GM21515 (cell line): ENCODE measurements at regions not wholly inside any gene's neighbourhood (a gene's known extent, or its start where the extent isn't known, plus 50 kb on each side); places are given as distances from the start of the nearest gene placed in this dataset.
"Not testable (repeated sequence)": the region's sequence is repeated elsewhere in the genome, so short reads cannot be mapped to it uniquely, and the experiment has no call there.

ENCODE experiments used
- ATAC-seq: cut with Tn5 transposase; IDR thresholded peaks from one replicate; pipeline ENCODE4 v1.9.1; 2021; ENCODE audit not compliant: unreplicated experiment

DNA sequence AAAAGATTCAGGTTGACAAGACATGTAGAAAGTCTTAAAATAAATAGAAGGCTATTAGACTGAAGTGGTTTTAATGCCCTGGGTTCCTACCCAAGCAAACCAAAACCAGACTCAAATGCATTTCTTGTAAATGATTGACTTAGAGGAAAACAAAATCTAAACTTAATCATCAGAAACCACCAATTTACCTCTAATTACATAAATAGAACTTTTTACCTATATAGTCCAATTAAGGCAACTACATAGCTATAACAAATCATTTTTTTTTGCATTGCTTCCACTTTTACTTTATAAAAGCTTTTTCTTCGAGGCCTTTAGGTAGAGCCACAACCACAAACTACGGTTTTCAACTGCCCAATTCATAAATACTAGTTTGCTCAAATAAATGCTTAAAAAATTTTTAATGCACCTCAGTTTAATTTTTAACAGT is 231.3 kb upstream of the ARHGEF26 start:
- no peak for ATAC-seq

DNA sequence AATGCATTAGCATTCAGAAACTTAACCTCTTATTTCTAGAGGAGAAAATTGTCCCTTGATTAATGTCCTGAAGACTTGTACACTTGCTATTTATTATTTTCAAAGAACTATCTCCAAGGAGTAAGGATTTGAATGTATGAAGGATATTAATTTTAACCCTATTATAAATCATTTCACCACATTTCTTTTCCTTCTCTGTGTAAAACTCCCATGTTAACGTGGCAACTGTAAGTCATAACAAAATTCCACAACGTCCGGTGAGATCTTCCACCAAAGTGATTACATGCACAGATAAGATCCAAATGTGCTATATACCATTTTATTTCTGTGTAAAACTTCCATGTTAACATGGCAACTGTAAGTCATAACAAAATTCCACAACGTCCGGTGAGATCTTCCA is 229.1 kb upstream of the ARHGEF26 start:
- no peak for ATAC-seq

DNA sequence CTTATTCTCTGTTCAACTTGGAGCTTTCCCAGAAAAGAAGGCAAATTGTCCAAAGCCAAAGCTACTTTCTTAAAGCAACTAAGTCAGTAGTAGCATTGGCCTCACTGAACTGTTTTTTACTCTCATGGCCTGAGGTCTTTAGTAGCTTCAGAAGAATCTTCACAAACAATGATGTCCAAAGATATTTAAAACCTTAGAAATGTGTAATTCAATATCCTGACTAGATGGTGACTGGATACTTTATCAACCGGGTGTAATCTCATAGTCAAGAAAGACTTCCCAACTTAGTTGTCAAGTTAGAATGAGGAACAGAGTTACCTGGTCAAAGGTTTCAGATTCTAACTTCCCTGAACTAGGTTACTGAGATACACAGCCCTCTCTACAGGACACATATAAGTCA is 226.3 kb upstream of the ARHGEF26 start:
- no peak for ATAC-seq

DNA sequence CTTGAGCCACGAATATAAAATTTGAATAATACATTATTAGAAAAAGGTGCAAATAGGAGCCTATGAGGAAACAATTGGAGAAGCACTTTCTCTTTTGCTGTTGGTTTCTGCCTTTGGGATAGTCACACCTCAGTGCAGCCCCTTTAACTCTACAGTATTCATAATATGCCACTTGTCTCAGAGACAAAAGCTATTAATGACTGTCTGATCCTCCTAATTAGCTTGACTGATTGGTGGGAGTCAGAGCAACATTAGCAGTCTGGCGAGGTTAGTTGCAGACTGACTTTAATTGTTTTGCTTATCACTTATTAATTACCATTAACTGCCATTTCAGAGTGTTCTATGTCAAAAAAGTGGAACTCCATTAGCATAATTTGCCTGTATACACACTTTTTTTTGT is 225.0 kb upstream of the ARHGEF26 start:
- no peak for ATAC-seq

DNA sequence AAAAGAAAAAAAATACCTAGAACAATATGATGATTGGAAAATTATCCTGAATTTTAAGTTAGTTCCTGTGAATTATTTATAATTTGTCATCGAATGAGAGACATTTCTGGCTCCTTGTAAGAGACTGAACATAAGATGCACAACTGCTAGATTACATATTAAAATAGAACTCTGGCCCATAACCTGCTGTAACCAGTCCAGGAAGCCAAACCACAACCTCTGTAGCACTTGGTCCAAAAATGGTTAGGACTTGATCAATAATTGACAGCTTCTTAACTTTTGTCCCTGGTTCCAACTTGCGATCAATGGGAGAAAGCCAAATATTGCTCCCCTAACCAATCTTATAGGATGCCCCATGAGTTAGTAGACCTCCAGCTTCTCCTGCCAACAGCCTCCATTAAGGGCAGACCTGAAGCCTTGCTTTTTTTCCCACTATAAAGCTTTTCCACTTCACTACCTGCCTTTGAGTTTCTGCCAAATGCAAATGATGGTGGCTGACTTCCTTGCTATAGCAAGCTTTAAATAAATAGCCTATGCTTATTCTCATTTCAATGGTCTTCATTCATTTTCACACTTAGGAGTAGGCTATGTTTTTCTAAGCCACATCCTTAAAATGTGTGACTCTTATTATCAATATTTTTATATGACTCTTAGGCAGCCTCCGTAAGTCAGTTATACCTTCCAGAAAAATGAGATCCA is 224.0 kb upstream of the ARHGEF26 start:
- ATAC-seq = peak; percentile 77

DNA sequence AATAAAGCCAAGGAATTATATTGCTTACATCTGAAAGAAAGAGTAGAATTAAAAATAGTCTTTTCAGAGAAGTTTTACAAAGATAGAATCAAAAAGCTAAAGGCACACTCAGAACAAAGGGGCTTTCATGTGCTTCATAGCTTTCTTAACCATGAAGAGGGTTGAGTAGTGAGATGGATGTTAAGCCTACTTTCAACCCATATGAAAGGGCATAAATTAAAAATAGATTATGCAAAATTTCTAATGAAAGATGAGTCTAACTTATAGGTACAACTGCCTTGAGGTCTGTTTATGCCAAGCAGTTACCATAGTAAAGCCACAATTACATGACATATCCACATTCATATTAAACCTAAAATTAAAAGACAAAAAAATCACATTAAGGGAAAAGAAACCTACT is 223.3 kb upstream of the ARHGEF26 start:
- peak; percentile 69 for ATAC-seq

DNA sequence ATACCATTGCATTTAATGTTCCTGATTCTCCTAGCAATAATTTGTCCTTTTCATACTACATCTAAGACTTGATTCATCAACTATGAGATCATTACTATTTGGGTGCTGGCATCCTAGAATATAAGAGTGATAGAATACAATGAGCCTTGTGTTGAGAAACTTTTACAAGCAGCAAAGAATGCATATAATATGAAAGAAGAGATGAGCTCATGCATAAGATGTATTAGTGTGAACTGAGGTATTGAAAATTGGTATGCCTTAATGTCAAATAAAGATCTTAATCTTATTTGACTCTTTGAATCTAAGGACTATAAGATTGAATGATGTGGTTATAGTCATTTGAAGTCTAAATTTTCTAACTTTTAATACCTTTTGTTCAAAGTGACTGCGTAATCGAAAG is 220.0 kb upstream of the ARHGEF26 start:
- ATAC-seq = no peak

DNA sequence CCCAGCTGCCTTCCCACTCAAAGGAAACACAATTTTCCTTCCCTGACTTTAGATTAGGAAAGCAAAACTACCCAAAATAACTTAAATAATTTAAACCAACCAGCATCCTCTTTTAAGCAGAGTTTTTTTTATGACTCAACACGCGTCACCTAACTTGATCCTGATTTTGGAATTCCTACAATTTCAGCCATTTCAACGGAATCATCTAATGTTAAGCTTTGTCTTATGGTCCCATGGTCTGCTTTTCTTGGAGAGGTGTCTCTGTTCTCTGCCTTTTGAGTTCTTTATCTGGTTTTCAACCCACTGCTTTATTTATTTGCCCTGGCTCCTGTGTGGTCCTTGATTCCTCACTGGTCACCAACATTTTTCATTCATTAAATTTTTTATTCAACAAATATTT is 219.2 kb upstream of the ARHGEF26 start:
- ATAC-seq = no peak

DNA sequence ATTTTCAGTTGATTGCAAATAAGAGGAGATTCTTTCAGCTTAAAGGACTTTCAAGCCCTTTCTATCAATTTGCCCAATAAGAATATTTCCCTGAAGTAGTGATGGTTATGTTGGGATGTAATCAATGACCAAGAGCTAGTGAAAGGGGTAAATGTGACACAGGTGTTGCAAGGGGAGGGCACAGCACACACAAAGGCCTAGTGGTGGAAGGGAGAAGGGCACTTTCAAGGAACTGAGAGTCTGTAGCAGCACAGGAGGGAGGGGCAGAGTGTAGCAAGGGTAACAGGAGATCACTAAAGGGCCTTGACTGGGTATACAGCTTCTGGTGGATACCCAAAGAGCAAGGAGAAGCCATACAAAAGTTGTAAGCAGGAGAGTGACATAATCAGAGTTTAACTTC is 217.8 kb upstream of the ARHGEF26 start:
- peak; percentile 91 for ATAC-seq

DNA sequence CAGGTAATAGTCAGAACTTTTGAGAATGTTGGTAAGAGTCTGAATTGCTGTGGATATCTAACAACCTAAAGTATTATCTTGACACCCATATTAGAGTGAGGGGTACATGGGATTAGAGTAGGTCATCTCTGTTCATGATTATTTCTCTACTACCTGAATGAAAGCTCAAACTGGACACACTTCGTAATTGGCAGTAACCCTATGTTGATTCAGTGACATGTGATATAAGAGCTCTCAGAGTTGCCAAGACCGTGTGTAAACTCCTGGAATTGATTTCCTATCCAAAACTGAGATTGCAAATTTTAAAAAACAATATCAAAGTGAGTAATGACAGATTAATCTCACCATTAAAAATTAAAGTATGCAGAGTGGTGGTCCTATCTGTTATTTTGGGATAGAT is 214.8 kb upstream of the ARHGEF26 start:
- ATAC-seq = no peak

DNA sequence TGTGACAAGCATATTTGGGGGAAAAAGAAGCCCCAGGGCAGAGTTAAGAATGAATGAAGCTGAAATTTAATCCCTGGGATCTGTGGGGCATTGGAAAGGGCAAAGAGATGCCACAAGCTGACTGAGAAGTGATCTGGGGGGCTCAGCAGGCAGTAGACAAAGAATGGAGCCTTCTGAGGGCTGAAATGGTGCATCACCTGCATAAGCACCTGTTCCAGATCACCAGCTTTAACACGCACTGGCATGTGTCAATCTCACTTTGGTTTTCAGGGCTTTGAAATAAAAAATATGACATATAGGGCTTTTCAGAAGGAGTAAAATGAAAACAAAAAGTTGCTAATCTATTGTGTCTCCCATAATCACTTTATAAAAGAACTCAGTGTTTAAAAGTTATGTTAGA is 210.8 kb upstream of the ARHGEF26 start:
- no peak for ATAC-seq

DNA sequence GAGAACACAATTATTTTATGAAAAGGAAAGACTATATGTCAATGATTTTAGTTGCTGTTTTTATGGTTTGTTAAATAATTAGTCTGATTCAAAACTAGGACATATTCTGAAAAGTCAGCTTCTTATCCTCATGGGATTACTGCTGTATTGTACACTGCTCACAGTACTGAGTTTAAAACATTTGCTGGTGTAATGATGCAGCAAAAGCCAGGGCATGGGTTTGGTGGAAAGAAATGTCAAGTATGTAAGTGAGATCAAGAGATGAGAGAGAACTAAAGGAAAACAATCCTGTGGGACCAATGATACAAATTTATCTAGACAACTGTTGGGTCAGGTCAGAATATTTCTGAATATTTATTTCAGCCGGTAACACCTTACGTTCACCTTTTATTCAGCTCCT is 210.1 kb upstream of the ARHGEF26 start:
- ATAC-seq = no peak

DNA sequence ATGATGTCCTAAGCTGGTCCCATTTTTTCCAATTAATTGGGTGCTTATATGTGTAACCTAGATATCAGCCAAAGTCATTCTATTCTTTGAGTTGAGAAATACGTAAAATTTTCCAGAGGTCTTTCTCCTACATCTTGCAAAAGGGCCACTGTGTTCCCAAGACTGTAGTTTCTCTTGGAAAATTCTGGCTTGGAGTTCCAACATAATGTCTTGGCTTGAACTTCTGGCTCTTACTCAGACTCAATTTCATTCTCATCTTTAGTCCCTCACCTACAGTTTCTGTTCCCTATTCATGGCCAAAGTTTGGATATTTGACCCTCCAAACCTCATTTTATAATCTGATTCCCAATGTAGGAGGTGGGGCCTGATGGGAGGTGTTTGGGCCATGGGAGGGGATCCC is 201.4 kb upstream of the ARHGEF26 start:
- ATAC-seq = no peak

DNA sequence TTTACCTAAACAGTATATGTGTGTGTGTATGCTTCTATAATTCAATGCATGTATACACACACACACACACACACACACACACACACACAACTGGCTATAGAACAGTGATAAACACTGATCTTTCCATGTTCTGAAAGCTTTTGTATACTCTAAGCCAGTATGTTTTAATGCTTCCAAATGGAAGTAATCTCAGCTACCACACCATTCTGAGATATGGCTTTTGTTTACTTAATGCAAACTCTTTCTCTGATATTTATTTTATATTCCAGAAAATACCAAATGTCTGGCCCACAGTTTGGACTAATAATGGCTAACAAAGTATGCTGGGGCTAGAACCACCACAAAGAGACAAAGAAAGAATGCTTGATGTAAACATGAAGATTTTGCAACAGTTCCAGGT is 199.4 kb upstream of the ARHGEF26 start:
- no peak for ATAC-seq

DNA sequence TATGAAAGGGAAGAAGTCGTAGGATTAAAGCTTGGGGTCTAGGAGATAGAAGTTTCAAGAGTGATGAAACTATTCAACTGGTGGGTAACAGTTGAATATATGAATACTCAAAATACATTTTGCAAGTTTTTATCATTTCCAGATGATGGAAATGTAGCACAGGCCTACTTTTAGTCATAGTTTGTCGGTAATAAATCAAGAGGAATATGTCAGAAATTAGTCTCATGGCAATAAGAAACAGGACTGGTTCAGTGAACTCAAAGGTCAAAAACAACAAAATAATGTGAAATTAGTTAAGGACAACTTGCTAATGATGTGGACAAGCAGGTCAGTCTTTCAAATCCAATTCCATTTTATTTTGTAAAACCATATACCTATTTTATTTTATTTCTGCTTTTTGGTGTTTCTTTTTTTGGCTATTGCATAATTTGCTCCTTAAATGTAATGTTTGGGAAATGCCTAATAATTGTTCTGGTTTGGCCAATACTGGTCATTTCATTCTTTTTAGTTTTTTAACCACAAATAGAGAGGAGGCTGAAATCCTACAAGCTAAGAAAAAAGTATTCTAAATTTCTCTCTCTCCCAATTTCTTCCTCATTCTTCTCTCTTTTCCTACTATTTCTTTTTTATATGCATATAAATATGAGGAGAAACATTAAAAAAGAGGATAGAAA is 195.2 kb upstream of the ARHGEF26 start:
- ATAC-seq = no peak

DNA sequence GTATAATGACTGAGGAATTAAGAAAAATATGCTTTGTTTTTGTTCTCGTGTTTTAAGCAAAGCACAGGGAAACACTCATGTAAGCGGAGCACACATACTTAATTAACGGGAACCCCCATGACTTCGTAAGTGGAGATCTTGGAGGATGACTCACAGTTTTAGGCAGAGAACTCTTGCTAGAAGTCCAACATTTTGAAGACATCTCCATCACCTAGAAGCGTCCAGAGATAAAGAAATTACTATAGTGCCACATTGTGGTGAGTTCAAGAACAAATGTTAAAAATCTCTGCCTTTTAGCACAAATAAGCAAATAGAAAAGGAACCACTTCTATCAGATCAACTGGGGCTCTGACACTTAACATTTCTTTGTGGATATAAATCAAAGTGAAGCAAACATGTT is 194.1 kb upstream of the ARHGEF26 start:
- peak; percentile 59 for ATAC-seq

DNA sequence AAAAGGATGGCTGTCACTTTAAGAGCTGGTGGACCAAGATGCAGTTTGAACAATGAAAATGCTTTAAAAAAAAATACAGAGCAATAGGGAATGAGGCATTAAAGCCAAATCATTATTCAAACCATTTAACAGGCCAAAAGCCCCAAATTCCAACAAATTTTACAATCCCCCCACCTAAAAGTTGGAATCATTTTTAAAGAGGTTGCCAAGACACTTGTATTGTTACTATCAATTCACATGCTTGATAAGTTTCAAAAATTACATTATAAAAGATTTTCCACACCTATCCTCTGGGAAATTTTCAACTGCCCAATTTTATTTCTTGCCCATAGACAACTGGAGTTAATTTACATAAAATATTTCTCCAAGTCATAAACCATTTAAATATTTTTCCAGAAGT is 192.3 kb upstream of the ARHGEF26 start:
- ATAC-seq = no peak

DNA sequence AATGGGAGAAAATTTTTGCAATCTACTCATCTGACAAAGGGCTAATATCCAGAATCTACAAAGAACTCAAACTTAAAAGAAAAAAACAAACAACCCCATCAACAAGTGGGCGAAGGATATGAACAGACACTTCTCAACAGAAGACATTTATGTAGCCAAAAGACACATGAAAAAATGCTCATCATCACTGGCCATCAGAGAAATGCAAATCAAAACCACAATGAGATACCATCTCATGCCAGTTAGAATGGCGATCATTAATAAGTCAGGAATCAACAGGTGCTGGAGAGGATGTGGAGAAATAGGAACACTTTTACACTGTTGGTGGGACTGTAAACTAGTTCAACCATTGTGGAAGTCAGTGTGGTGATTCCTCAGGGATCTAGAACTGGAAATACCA is 187.7 kb upstream of the ARHGEF26 start:
- ATAC-seq = not testable (repeated sequence)

DNA sequence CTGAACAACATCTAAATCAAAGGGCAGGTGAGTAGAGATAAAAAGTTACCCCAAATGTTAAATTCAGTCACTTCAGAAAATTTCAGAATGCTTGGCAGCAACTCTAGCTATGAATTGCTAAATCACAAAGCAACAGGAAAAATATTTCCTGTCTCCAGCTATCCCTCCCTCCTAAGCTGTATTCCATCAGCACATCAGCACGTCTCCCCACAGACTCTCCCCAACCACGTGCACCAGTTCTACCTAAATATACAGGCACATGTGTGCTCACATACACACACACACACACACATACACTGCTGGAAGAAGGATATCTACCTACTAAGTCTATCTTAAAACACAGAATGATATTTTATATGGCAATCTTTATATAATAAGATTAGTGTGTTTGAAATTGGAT is 177.1 kb upstream of the ARHGEF26 start:
- ATAC-seq = no peak

DNA sequence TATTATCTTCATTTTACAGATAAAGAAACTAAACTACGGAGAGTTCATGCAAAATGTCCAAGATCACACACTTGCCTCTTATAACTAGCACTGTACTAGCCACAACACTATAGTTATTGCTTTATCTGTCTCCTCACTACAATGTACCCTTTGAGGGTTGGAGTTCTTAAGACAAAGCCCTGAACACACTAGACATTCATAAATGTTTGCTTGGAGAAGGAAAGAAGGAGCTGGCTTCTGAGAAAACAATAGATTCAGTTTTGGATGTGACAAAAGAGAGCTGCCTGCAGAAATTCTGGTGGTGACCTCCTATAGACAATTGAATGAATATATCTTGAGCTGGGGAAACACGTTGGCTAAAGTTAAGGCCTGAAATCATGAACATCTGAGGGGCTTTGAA is 169.9 kb upstream of the ARHGEF26 start:
- no peak for ATAC-seq

DNA sequence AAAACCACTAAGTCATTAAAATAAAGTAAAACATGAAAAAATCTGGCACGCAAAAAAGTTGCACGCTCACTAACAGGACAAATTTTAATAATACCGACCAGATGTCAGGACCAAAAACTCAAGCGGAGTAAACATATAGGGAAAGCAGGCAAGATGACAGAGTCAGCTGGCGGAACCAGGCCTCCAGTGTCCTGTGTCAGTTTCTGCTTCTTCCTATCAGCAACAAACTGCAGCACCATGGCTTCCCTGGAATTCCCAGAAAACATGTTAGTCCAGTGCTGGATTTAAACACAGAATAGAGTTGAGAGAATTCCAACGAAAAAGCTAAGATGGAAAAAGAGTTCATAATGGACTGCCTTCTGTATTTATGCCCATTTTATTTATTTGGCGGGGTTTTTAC is 169.1 kb upstream of the ARHGEF26 start:
- no peak for ATAC-seq

DNA sequence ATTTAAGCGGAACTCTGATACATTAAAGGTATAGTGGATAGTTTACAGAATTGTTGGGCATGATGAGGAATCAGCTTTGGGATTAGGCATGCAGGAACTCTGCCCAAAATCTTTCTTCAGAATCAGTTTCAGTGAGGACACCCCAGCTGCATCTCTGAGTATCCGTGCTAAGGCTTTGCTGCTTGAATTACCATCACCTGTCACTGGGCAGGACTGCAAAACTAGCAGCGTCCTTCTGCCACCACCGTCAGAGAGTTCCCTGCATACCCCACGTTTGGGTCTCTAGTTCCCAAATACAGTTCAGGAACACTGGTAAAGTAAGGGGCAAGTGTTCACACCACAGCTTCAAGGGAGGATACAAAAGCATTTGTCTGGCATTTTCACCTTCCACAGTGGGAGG is 164.6 kb upstream of the ARHGEF26 start:
- ATAC-seq = no peak

DNA sequence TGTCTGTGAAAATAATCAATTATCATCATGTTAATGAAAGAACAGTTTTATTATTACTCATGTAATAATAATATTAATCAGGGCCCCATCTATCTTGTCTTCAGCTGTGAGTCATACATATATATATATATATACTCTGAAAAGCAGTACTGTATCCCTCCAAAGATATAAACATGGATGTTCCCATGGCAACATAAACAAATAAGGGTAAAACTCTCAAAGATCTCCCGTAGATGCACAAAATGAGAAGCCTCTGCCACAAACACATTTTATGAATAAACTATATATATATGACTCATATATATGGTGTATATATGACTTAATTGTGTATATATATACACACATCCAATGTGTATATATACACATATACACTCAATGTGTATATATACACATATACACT is 163.8 kb upstream of the ARHGEF26 start:
- ATAC-seq = no peak
